GDM1 (cell line): ENCODE measurements at regions not wholly inside any gene's neighbourhood (a gene's known extent, or its start where the extent isn't known, plus 50 kb on each side); places are given as distances from the start of the nearest gene placed in this dataset.

Experiments
- DNase-seq: peaks from one replicate; lab custom pipeline; 2025; lab: John Stamatoyannopoulos, UW

GRCh38 chr11:116162086-116162885 lies 610.5 kb downstream of the BUD13 start:
- no peak for DNase-seq

- no peak for DNase-seq
Measured at GRCh38 chr11:116148645-116149044, 624.1 kb downstream of the BUD13 start.

GRCh38 chr11:116148056-116148455 lies 624.7 kb downstream of the BUD13 start:
- no peak for DNase-seq

GRCh38 chr11:116145187-116145865 lies 627.5 kb downstream of the BUD13 start:
- DNase-seq: no peak

- no peak for DNase-seq
Measured at GRCh38 chr11:116144387-116144958, 628.3 kb downstream of the BUD13 start.

GRCh38 chr11:116138280-116138679 lies 634.1 kb upstream of the CADM1 start:
- no peak for DNase-seq

GRCh38 chr11:116137753-116138152 lies 633.5 kb upstream of the CADM1 start:
- no peak for DNase-seq

GRCh38 chr11:116136987-116137674 lies 632.9 kb upstream of the CADM1 start:
- no peak for DNase-seq

GRCh38 chr11:116135891-116136290 lies 631.7 kb upstream of the CADM1 start:
- DNase-seq: no peak

- no peak for DNase-seq
Measured at GRCh38 chr11:116134450-116134849, 630.2 kb upstream of the CADM1 start.

GRCh38 chr11:116132273-116132978 lies 628.2 kb upstream of the CADM1 start:
- DNase-seq: no peak

GRCh38 chr11:116130122-116130521 lies 625.9 kb upstream of the CADM1 start:
- DNase-seq: no peak

GRCh38 chr11:116129456-116129855 lies 625.2 kb upstream of the CADM1 start:
- DNase-seq: no peak

- DNase-seq: no peak
Measured at GRCh38 chr11:116126562-116126961, 622.3 kb upstream of the CADM1 start.

GRCh38 chr11:116124922-116125714 lies 620.9 kb upstream of the CADM1 start:
- no peak for DNase-seq

- no peak for DNase-seq
Measured at GRCh38 chr11:116123739-116124138, 619.5 kb upstream of the CADM1 start.

GRCh38 chr11:116122697-116123472 lies 618.7 kb upstream of the CADM1 start:
- DNase-seq: no peak

GRCh38 chr11:116119158-116119557 lies 614.9 kb upstream of the CADM1 start:
- DNase-seq: no peak

- no peak for DNase-seq
Measured at GRCh38 chr11:116118138-116118470, 613.9 kb upstream of the CADM1 start.

- DNase-seq: no peak
Measured at GRCh38 chr11:116117331-116118137, 613.3 kb upstream of the CADM1 start.
